GM12873 (cell line): ENCODE measurements at regions not wholly inside any gene's neighbourhood (a gene's known extent, or its start where the extent isn't known, plus 50 kb on each side); places are given as distances from the start of the nearest gene placed in this dataset.

Source experiments
- TF ChIP-seq, protein P1 (sequence below): IDR thresholded peaks from 2 replicates; pipeline ENCODE4 v1.5.1; 2012; ENCODE audit warnings: low read depth, mild to moderate bottlenecking, moderate library complexity, low read length, control low read depth; ENCODE audit not compliant: insufficient read depth; ENCODE audit errors: missing control alignments

DNA sequence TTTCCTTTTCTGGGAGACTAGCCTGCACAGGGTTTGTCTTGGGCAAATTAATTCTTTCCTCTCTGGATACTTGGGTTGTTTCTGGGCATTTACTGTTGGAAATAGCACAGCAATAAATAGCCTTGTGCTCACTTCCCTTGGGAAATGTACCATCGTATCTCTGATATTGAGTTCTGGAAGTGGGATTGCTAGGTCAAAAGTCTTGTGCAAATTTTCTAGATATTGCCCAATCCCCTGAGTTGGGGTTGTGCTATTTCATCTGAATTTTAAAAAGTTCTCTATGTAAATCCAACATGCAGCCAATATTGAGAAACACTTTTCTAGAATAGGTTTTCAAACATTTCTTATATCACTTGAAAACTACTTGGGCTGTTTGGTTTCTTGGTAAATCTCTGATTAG is 64.0 kb upstream of the ELOVL5 start:
- TF ChIP-seq, protein P1, sequence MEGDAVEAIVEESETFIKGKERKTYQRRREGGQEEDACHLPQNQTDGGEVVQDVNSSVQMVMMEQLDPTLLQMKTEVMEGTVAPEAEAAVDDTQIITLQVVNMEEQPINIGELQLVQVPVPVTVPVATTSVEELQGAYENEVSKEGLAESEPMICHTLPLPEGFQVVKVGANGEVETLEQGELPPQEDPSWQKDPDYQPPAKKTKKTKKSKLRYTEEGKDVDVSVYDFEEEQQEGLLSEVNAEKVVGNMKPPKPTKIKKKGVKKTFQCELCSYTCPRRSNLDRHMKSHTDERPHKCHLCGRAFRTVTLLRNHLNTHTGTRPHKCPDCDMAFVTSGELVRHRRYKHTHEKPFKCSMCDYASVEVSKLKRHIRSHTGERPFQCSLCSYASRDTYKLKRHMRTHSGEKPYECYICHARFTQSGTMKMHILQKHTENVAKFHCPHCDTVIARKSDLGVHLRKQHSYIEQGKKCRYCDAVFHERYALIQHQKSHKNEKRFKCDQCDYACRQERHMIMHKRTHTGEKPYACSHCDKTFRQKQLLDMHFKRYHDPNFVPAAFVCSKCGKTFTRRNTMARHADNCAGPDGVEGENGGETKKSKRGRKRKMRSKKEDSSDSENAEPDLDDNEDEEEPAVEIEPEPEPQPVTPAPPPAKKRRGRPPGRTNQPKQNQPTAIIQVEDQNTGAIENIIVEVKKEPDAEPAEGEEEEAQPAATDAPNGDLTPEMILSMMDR = no peak

DNA sequence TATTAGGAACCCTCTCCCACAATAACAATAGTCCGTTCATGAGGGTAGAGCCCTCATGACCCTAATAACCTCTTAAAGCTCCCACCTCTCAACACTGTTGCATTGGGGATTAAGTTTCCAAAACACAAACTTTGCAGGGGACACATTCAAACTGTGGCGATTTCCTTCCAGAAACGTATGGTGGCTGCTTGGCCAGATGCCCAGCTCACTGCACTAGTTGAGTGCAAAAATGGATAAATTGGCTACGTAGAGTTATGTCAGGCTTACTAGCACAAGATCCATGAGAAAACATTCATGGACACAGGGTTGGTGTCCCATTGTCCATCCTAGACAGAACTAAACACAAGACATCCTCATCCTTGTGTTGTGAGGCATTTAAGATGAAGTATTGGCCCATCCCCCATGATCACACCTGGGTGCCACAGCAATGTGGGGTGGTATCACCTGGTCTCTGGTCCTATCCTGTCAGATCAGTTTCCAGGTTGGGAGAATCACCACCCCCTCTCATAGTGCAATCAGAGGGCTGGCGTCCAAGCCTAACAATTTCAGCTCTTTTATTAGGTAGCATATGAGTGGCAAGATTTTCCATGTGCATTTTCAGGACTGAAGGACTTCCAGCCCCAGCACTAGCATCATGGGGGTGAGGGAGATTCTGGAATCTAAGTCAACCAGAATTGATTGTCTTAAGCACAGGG is 63.4 kb upstream of the ELOVL5 start:
- TF ChIP-seq, protein P1 = no peak

DNA sequence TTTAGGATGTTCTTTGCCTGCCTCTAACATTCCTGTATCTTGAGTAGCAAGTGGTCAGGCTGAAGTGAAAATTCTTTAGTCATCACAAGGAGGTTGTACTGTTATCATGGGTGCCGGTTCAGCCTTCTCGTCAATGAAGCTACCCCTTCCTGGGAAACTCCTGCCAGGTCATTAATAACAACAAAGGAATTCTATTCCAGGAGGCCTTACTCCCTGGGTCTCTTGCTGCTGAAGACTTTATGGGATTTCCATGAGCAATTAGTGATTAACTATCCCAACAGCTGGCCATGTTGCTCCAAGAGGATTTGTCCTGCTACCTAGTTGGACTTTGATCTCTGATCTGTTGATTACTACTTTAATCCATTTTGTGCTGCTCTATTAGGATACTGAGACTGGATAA is 62.7 kb upstream of the ELOVL5 start:
- TF ChIP-seq, protein P1 = no peak

DNA sequence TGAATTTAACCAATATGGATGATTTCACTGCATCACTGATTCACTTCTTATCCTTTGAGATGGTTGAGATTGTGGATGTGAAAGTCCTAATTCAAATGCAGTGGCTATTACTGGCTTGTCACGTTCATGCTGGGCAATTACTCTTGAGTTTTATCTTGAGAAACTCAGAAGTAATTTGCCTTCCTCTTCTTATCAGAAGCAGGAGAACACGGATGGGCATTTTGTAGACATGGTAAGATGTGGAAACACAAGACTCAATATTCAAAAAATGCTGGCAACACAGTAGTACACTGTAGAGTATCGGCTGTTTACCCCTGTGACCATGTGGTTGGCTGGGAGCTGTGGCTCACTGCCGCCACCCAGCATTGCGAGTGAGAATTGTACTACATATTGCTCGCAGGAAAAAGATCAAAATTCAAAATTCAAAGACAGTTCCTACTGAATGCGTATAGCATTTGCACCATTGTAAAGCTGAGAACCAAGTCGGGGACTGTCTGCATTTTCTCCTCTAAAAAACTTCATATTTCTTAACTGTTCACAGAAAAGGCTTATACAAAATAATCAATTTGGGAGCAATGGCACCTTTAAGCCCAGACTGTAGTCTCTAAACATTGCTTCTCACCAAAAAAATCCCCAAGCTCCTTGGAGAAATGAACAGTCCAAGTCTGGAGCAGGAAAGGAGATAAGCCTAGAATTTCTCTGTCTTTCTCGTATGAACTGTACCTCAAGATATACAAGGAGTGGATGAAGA is 61.9 kb upstream of the ELOVL5 start:
- TF ChIP-seq, protein P1 = peak; percentile 82

DNA sequence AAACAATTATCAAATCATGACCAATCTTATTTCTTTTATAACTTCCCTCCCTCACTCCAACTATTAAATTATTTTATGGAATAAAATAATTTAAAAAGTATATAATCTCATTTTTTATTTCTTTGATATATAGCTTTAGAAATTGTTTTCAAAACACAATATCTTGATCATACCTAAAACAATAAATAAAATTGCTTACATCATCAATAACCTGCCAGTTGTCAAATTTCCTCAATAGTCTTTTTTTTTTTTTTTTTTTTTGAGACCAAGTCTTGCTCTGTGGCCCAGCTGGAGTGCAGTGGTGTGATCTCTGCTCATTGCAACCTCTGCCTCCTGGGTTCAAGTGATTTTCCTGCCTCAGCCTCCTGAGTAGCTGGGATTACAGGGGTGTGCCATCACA is 60.1 kb upstream of the ELOVL5 start:
- TF ChIP-seq, protein P1 = no peak

DNA sequence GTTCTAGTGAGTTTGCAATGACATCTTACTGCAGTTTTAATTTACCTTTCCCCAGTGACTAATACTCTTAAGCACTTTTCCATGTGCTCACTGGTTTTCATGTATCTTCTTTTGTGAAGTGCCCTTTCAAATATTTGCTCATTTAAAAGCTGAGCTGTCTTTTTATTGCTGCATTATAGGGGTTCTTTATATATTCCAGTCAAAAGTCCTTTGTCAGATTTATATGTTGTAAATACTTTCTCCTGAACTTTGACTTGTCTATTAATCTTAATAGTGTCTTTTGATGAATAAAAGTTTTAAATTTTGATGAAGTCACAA is 50.2 kb upstream of the ELOVL5 start:
- TF ChIP-seq, protein P1 = no peak

DNA sequence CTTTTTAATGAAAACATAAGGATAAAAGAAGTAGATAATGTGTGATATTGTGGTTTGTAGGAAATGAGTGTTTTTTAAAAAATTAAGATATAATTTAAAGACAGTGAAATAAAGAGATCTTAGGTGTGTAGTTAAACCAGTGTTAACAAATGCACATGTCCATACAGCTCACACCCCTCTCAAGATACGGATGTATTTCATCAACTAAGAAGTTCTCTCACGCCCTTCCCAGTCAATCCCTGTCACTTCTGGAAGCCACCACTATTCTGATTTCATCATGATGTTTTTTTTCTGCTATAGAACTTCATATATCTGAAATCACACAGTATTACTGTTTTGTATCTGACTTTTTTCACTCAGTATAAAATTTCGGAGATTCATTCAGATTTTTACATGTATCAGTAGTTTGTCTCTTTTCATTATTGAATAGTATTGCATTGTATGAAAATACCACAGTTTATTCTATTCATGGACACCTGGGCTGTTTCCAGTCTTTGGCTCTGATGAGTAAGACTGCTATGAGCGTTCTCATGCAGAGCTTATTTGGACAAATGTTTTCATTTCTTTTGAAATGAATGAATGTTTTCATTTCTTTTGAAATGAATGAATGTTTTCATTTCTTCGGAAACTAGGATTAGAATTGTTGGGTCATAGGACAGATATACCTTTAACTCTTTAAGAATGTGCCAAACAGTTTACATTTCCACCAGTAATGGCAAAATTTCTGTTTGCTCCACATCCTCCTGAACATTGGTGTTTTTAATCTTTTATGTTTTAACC is 49.7 kb upstream of the ELOVL5 start:
- TF ChIP-seq, protein P1 = no peak
